ENCODE measurements at regions not wholly inside any gene's neighbourhood (a gene's known extent, or its start where the extent isn't known, plus 50 kb on each side); places are given as distances from the start of the nearest gene placed in this dataset.

DNA sequence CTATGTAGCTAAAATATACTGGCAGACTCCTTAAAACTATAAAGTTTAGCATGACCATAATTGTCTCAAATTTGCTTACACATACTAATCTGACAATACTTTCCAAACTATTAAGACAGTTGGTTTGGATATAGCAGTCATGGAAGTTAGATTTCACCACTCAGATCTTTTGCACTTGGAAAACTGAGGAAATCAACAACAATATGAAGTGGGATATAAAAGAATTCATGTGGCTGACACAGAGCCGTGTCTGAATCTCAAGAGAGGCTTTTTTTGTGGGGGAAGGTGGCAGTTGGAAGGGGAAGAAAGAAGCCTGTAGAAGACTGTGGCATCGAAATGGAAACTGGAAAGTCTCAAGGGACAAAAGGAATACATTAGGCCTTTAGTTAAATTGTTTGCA is 166.6 kb upstream of the FLRT2 start:
- intact Hi-C loops (cut with DNase I; ENCODE audit: low total_unique reads) = no loop called here
- WGBS, 2 donors = 49 to 62% methylated on average over 2 of the region's 2 CpGs
- no peak for DNase-seq (ENCODE audit: low spot score in 2 of 2)
- H3K4me3 ChIP-seq (ENCODE audit: low read depth, poor library complexity, severe bottlenecking) = no peak overlapping the region
- TF ChIP-seq, protein P1, sequence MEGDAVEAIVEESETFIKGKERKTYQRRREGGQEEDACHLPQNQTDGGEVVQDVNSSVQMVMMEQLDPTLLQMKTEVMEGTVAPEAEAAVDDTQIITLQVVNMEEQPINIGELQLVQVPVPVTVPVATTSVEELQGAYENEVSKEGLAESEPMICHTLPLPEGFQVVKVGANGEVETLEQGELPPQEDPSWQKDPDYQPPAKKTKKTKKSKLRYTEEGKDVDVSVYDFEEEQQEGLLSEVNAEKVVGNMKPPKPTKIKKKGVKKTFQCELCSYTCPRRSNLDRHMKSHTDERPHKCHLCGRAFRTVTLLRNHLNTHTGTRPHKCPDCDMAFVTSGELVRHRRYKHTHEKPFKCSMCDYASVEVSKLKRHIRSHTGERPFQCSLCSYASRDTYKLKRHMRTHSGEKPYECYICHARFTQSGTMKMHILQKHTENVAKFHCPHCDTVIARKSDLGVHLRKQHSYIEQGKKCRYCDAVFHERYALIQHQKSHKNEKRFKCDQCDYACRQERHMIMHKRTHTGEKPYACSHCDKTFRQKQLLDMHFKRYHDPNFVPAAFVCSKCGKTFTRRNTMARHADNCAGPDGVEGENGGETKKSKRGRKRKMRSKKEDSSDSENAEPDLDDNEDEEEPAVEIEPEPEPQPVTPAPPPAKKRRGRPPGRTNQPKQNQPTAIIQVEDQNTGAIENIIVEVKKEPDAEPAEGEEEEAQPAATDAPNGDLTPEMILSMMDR (IDR thresholded peaks at IDR 0.05) = no peak
- no peak for TF ChIP-seq POLR2A (IDR thresholded peaks at IDR 0.05)

DNA sequence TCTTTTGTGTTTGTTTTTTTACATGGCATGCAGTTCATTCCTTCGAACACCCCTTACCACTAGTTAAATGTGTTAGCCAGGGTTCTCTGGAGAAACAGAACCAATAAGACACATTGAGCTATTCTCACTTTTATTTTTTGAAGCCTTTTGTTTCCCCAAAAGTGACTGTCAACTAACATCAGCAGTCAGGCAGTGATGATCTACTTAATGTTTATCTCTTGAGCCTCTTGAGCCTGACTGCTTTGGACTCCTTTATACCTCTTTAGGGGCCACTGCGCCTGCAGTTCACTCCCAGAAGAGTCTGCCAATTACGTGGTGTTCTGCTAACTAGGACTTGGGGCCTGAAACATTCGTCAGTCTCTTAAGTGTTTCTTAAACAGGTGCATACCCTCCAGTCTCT is 163.7 kb upstream of the FLRT2 start:
- TF ChIP-seq POLR2A (IDR thresholded peaks at IDR 0.05) = no peak
- TF ChIP-seq, protein P1 (IDR thresholded peaks at IDR 0.05) = no peak
- H3K4me3 ChIP-seq (ENCODE audit: low read depth, poor library complexity, severe bottlenecking) = no peak overlapping the region
- intact Hi-C loops (cut with DNase I; ENCODE audit: low total_unique reads) = no loop called here
- 93 to 96% methylated on average over 4 of the region's 4 CpGs for WGBS, 2 donors
- DNase-seq (ENCODE audit: low spot score in 2 of 2) = no peak

GRCh38 chr14:85380881-85381280 is 149.1 kb upstream of the FLRT2 start:
- WGBS, 2 donors = 58 to 62% methylated on average over 8 of the region's 8 CpGs
- DNase-seq (ENCODE audit: low spot score in 2 of 2) = no peak
- TF ChIP-seq POLR2A (IDR thresholded peaks at IDR 0.05) = no peak
- TF ChIP-seq, protein P1 (IDR thresholded peaks at IDR 0.05) = no peak
- H3K4me3 ChIP-seq (ENCODE audit: low read depth, poor library complexity, severe bottlenecking) = no peak overlapping the region
- intact Hi-C loops (cut with DNase I; ENCODE audit: low total_unique reads) = no loop called here

GRCh38 chr14:85382341-85382740 is 147.6 kb upstream of the FLRT2 start:
- intact Hi-C loops (cut with DNase I; ENCODE audit: low total_unique reads) = no loop called here

DNA sequence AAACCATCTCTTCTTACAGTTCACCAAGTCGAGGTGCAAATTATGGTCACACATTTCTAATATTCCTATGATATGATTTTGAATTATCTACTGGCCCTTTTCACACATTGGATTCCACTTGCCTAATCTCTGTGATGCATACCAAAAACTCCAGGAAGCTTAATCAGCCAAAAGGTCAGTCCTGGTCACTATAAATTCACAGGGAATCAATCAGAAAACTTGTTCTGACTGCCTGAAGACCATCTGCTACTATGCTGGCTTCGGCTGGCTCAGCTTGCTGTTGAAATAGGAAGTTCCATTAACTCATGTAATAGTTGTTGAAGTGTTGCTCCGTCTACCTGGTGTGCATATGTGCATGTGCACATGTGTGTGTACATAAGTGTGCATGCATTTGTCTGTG is 142.8 kb upstream of the FLRT2 start:
- 74 to 79% methylated on average over 3 of the region's 3 CpGs for WGBS, 2 donors
- TF ChIP-seq POLR2A (IDR thresholded peaks at IDR 0.05) = no peak
- TF ChIP-seq, protein P1 (IDR thresholded peaks at IDR 0.05) = no peak
- no peak for DNase-seq (ENCODE audit: low spot score in 2 of 2)
- intact Hi-C loops (cut with DNase I; ENCODE audit: low total_unique reads) = no loop called here
- no peak overlapping the region for H3K4me3 ChIP-seq (ENCODE audit: low read depth, poor library complexity, severe bottlenecking)

More at GRCh38 chr14:85382341-85382740, 147.6 kb upstream of the FLRT2 start:
- no peak for TF ChIP-seq POLR2A (IDR thresholded peaks at IDR 0.05)
- TF ChIP-seq, protein P1 (IDR thresholded peaks at IDR 0.05) = no peak
- DNase-seq (ENCODE audit: low spot score in 2 of 2) = no peak
- WGBS, 2 donors = 92 to 97% methylated on average over 1 of the region's 1 CpG
- H3K4me3 ChIP-seq (ENCODE audit: low read depth, poor library complexity, severe bottlenecking) = no peak overlapping the region

GRCh38 chr14:85390236-85390635 is 139.7 kb upstream of the FLRT2 start:
- no peak for DNase-seq (ENCODE audit: low spot score in 2 of 2)
- TF ChIP-seq POLR2A (IDR thresholded peaks at IDR 0.05) = no peak
- TF ChIP-seq, protein P1 (IDR thresholded peaks at IDR 0.05) = no peak
- WGBS, 2 donors = 87 to 88% methylated on average over 5 of the region's 5 CpGs
- no peak overlapping the region for H3K4me3 ChIP-seq (ENCODE audit: low read depth, poor library complexity, severe bottlenecking)
- intact Hi-C loops (cut with DNase I; ENCODE audit: low total_unique reads) = no loop called here
